Prostate gland (tissue), 2 donors: ENCODE measurements at regions not wholly inside any gene's neighbourhood (a gene's known extent, or its start where the extent isn't known, plus 50 kb on each side); places are given as distances from the start of the nearest gene placed in this dataset.
"Not testable (repeated sequence)": the region's sequence is repeated elsewhere in the genome, so short reads cannot be mapped to it uniquely, and the experiment has no call there.

Experiments used
- DNase-seq: peaks from one replicate; pipeline ENCODE4 v3.0.0-alpha.2; 2019; ENCODE audit warnings: low spot score
- H3K27ac ChIP-seq, 2 donors: fragments of 200-600 bp; sonication (generic); 2 replicates each; pipeline ENCODE4 v1.5.1; 2017 to 2019
- H3K27me3 ChIP-seq: fragments of 200-600 bp; sonication (generic); replicated peaks from 2 replicates; pipeline ENCODE4 v1.5.1; 2019; ENCODE audit not compliant: insufficient read depth
- H3K36me3 ChIP-seq, 2 donors: fragments of 200-600 bp; sonication (generic); 1 replicate in 1 of 2; 2 replicates in 1 of 2; pipeline versions ENCODE4 v1.5.1 to v1.8.1; 2017 to 2019
- H3K4me1 ChIP-seq: fragments of 200-600 bp; sonication (generic); replicated peaks from 2 replicates; pipeline ENCODE4 v1.5.1; 2019
- H3K4me3 ChIP-seq, 2 donors: fragments of 200-600 bp; sonication (generic); 2 replicates each; pipeline ENCODE4 v1.5.1; 2017 to 2019
- H3K9me3 ChIP-seq: fragments of 200-600 bp; sonication (generic); 2 replicates; pipeline ENCODE4 v1.5.1; 2017
- CTCF ChIP-seq, 4 experiments: fragments of 200-600 bp in 2 of 4; fragments of 450-650 bp in 2 of 4; sonication (generic) in 2 of 4; IDR thresholded peaks; 1 replicate in 3 of 4; 2 replicates in 1 of 4; pipeline ENCODE4 v1.5.1; 2016 to 2019; ENCODE audit warnings: antibody characterized with exemption in 4 of 4, mild to moderate bottlenecking in 2 of 4, moderate library complexity in 2 of 4
- POLR2A ChIP-seq: fragments of 450-650 bp; IDR thresholded peaks from one replicate; pipeline ENCODE4 v1.6.1; 2016; ENCODE audit warnings: antibody characterized with exemption, mild to moderate bottlenecking
- POLR2AphosphoS5 ChIP-seq: sonication (generic); formaldehyde crosslinking; IDR thresholded peaks from one replicate; pipeline ENCODE4 v1.6.1; 2017; ENCODE audit warnings: antibody characterized with exemption
- WGBS: methylation state at CpG from one replicate; pipeline ENCODE4 v1.1.5; 2018; 5-methylcytosine and 5-hydroxymethylcytosine counted together
- intact Hi-C: fragments of 100-400 bp; cut with DNase I; formaldehyde crosslinking; loops from one replicate; pipeline ENCODE4 v1.14.2; 2022

GRCh38 chr5:109560554-109560953, 129.2 kb upstream of the MAN2A1 start:
- intact Hi-C loops: no loop called here
- 84% methylated on average over 7 of the region's 7 CpGs for WGBS
- H3K27ac ChIP-seq: no peak overlapping the region

GRCh38 chr5:109558952-109559351, 130.8 kb upstream of the MAN2A1 start:
- H3K9me3 ChIP-seq: no peaks in the 10 kb centered on the region
- TF ChIP-seq CTCF (IDR thresholded peaks at IDR 0.05): no peak
- no peak for TF ChIP-seq POLR2A
- no peak for DNase-seq
- 87% methylated on average over 2 of the region's 2 CpGs for WGBS
- H3K4me3 ChIP-seq: no peak overlapping the region
- no peaks in the 10 kb centered on the region for H3K27me3 ChIP-seq
- no peaks in the 10 kb centered on the region for H3K36me3 ChIP-seq
- H3K4me1 ChIP-seq: no peaks in the 10 kb centered on the region
- no peak overlapping the region for H3K27ac ChIP-seq
- intact Hi-C loops: no loop called here

More at GRCh38 chr5:109560554-109560953, 129.2 kb upstream of the MAN2A1 start:
- Histone ChIP-seq H3K4me1 (no peaks in the 10 kb centered on the region), H3K4me3 (no peak overlapping the region), H3K9me3 (no peaks in the 10 kb centered on the region), H3K36me3 (no peaks in the 10 kb centered on the region), H3K27me3 (no peaks in the 10 kb centered on the region)
- TF ChIP-seq POLR2AphosphoS5 (no peak), CTCF (IDR thresholded peaks at IDR 0.05) (no peak), POLR2A (no peak)
- no peak for DNase-seq

GRCh38 chr5:109558364-109558763, 131.4 kb upstream of the MAN2A1 start:
- Histone ChIP-seq H3K27ac (no peak overlapping the region), H3K27me3 (no peaks in the 10 kb centered on the region), H3K4me3 (no peak overlapping the region), H3K36me3 (no peaks in the 10 kb centered on the region), H3K4me1 (no peaks in the 10 kb centered on the region), H3K9me3 (no peaks in the 10 kb centered on the region)
- no peak for TF ChIP-seq CTCF (IDR thresholded peaks at IDR 0.05)
- no peak for TF ChIP-seq POLR2A
- no peak for TF ChIP-seq POLR2AphosphoS5
- DNase-seq: no peak
- intact Hi-C loops: no loop called here
- 68% methylated on average over 3 of the region's 3 CpGs for WGBS

- intact Hi-C loops: no loop called here
- no peak overlapping the region for H3K4me3 ChIP-seq
- H3K36me3 ChIP-seq: no peaks in the 10 kb centered on the region
- no peaks in the 10 kb centered on the region for H3K27me3 ChIP-seq
- no peak for TF ChIP-seq POLR2AphosphoS5
- TF ChIP-seq CTCF (IDR thresholded peaks at IDR 0.05): no peak
- no peak for TF ChIP-seq POLR2A
- 70% methylated on average over 1 of the region's 1 CpG for WGBS
- no peak overlapping the region for H3K27ac ChIP-seq
- H3K4me1 ChIP-seq: no peaks in the 10 kb centered on the region
- DNase-seq: no peak
- no peaks in the 10 kb centered on the region for H3K9me3 ChIP-seq
Measured at GRCh38 chr5:109553846-109554245, 135.9 kb upstream of the MAN2A1 start.

GRCh38 chr5:109551234-109551633, 138.5 kb upstream of the MAN2A1 start:
- 93% methylated on average over 4 of the region's 4 CpGs for WGBS
- H3K36me3 ChIP-seq, DNase-seq, H3K4me3 ChIP-seq, H3K27me3 ChIP-seq, H3K27ac ChIP-seq, H3K9me3 ChIP-seq, H3K4me1 ChIP-seq, intact Hi-C loops: not testable (repeated sequence)
